Fibroblast of lung (primary cell): ENCODE measurements at regions not wholly inside any gene's neighbourhood (a gene's known extent, or its start where the extent isn't known, plus 50 kb on each side); places are given as distances from the start of the nearest gene placed in this dataset.

Experiments used
- CTCF ChIP-seq, 2 donors: IDR thresholded peaks in 1 of 2; conservative IDR thresholded peaks in 1 of 2; 1 replicate in 1 of 2; 2 replicates in 1 of 2; pipeline ENCODE4 v1.5.1; 2011 to 2012; ENCODE audit warnings: low read length in 2 of 2, control low read depth in 1 of 2, inconsistent platforms in 1 of 2, low read depth in 1 of 2, mild to moderate bottlenecking in 1 of 2
- EZH2 ChIP-seq: IDR thresholded peaks from 2 replicates; pipeline ENCODE4 v1.5.1; 2012; ENCODE audit warnings: low read length, control low read depth, mild to moderate bottlenecking; ENCODE audit errors: missing control alignments

- TF ChIP-seq CTCF (conservative IDR thresholded peaks at IDR 0.05 in 1 of 2, IDR thresholded peaks at IDR 0.05 in 1 of 2; ENCODE audit: low read depth in 1 of 2, low read length in 2 of 2) (no peak), EZH2 (no peak)
Measured at GRCh38 chr6:170035901-170036304, 255.0 kb downstream of the DLL1 start.
